ENCODE measurements at regions not wholly inside any gene's neighbourhood (a gene's known extent, or its start where the extent isn't known, plus 50 kb on each side); places are given as distances from the start of the nearest gene placed in this dataset.
"Not testable (repeated sequence)": the region's sequence is repeated elsewhere in the genome, so short reads cannot be mapped to it uniquely, and the experiment has no call there.

DNA sequence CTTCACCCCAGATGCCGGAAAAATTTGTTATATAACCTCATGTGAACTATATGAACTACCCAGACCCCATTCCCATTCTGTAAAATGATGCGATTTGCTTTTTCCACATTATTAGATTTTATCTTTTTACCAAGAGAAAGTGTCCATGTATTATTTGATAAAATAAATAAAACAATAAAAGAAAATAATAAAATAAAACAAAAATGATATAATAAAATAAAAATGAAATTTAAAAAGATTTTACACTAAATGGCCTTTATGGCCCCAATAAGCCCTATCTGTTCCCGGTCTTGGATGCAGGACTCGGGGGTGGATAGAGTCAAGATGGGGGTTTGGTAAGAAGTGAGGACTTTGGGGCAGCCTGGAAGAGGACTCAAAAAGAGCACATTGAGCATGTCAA, 357.2 kb downstream of the MATN1 start:
- H3K4me3 ChIP-seq, result no peak overlapping the region
- ATAC-seq, result no peak
- H3K9me3 ChIP-seq, result no peaks in the 10 kb centered on the region
- H3K36me3 ChIP-seq, result no peaks in the 10 kb centered on the region
- no peaks in the 10 kb centered on the region for H3K4me1 ChIP-seq
- DNase-seq, result no peak
- in situ Hi-C loops (cut with MboI; ENCODE audit: low sequenced_read_pairs in 4 of 4), result loop anchor here in 2 of 4 donors (25.0 kb wide), 2 partner anchors 1104 to 1129 kb away; partner anchors contain the start of genes MECR (in 1 of the 2) and PTPRU (in 1 of the 2)
- no peak for TF ChIP-seq POLR2A (IDR thresholded peaks at IDR 0.05)
- TF ChIP-seq, protein P1, sequence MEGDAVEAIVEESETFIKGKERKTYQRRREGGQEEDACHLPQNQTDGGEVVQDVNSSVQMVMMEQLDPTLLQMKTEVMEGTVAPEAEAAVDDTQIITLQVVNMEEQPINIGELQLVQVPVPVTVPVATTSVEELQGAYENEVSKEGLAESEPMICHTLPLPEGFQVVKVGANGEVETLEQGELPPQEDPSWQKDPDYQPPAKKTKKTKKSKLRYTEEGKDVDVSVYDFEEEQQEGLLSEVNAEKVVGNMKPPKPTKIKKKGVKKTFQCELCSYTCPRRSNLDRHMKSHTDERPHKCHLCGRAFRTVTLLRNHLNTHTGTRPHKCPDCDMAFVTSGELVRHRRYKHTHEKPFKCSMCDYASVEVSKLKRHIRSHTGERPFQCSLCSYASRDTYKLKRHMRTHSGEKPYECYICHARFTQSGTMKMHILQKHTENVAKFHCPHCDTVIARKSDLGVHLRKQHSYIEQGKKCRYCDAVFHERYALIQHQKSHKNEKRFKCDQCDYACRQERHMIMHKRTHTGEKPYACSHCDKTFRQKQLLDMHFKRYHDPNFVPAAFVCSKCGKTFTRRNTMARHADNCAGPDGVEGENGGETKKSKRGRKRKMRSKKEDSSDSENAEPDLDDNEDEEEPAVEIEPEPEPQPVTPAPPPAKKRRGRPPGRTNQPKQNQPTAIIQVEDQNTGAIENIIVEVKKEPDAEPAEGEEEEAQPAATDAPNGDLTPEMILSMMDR (IDR thresholded peaks at IDR 0.05 in 4 of 5, conservative IDR thresholded peaks at IDR 0.05 in 1 of 5), result no peak
- H3K27ac ChIP-seq, result no peak overlapping the region
- no peaks in the 10 kb centered on the region for H3K27me3 ChIP-seq
- intact Hi-C loops (cut with DNase I; ENCODE audit: low total_unique reads), result no loop called here

DNA sequence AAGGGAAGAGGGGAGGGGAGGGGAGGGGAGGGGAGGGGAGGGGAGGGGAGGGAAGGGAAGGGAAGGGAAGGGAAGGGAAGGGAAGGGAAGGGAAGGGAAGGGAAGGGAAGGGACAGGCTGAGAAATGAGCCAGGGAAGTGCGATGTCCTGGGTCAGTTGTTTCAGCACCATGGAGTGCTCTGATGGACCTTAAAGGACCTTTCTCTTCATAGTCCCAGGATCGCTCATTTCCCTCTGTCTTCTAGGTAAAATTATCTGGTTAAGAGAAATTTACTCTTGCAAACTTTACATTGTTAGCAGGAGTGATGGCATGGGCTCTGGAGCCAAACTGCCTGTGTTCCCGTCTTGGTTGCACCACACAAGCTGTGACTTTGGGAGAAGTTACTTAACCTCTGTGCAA, 357.8 kb downstream of the MATN1 start:
- DNase-seq (no peak), ATAC-seq (no peak)
- H3K27ac ChIP-seq, result no peak overlapping the region
- in situ Hi-C loops (cut with MboI; ENCODE audit: low sequenced_read_pairs in 4 of 4) (loop anchor here in 2 of 4 donors (25.0 kb wide), 2 partner anchors 1103 to 1128 kb away; partner anchors contain the start of genes MECR (in 1 of the 2) and PTPRU (in 1 of the 2)), intact Hi-C loops (cut with DNase I; ENCODE audit: low total_unique reads) (no loop called here)
- no peak overlapping the region for H3K4me3 ChIP-seq
- no peaks in the 10 kb centered on the region for H3K36me3 ChIP-seq
- no peaks in the 10 kb centered on the region for H3K4me1 ChIP-seq
- H3K27me3 ChIP-seq, result no peaks in the 10 kb centered on the region
- TF ChIP-seq POLR2A (IDR thresholded peaks at IDR 0.05), result no peak
- TF ChIP-seq, protein P1 (IDR thresholded peaks at IDR 0.05 in 4 of 5, conservative IDR thresholded peaks at IDR 0.05 in 1 of 5), result no peak
- H3K9me3 ChIP-seq, result no peaks in the 10 kb centered on the region

DNA sequence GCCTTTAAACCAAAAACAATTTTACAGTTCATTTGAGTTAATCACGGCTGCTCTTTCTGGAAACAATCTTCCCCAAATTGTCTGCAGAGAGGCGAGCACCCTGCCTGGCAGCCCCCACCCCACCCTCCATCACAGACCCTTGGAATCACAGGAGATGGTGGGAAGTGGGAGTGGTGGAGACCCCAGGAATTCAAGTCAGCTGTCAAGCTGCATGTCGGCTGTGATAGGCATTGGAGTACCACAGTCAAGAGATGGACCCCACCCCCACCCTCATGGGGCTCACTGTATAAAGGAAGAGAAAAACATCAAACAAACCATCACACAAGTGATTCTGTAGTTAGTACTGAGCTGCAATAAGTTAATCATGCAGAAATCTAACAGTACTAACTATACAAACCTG, 360.4 kb downstream of the MATN1 start:
- DNase-seq (no peak), ATAC-seq (no peak)
- H3K9me3 ChIP-seq, result no peaks in the 10 kb centered on the region
- TF ChIP-seq POLR2A (IDR thresholded peaks at IDR 0.05), result no peak
- TF ChIP-seq, protein P1 (IDR thresholded peaks at IDR 0.05 in 4 of 5, conservative IDR thresholded peaks at IDR 0.05 in 1 of 5), result no peak
- H3K27me3 ChIP-seq, result no peaks in the 10 kb centered on the region
- H3K27ac ChIP-seq, result no peak overlapping the region
- in situ Hi-C loops (cut with MboI; ENCODE audit: low sequenced_read_pairs in 4 of 4) (loop anchor here in 2 of 4 donors (25.0 kb wide), 2 partner anchors 1101 to 1126 kb away; partner anchors contain the start of genes MECR (in 1 of the 2) and PTPRU (in 1 of the 2)), intact Hi-C loops (cut with DNase I; ENCODE audit: low total_unique reads) (no loop called here)
- no peaks in the 10 kb centered on the region for H3K4me1 ChIP-seq
- H3K36me3 ChIP-seq, result no peaks in the 10 kb centered on the region
- H3K4me3 ChIP-seq, result no peak overlapping the region

DNA sequence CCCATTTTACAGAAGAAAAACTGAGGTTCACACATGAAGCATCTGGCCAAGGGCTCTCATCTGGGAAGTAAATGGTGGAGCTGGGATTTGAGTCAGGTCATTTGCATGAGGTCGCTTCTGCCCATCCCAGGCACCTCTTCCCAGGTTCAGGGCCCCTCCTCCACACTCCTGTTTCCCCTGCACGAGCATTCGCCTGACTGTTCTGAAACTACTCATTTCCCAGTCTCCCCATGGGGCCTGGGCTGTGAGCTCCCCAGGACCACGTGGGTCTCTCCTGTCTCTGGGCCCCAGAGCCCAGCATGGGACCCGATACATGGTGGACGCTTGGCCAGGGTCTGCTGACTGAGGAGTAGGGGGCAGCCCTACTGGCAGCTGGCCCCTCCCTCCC, 360.8 kb downstream of the MATN1 start:
- Histone ChIP-seq H3K36me3 (no peaks in the 10 kb centered on the region), H3K4me1 (no peaks in the 10 kb centered on the region), H3K27ac (no peak overlapping the region), H3K9me3 (no peaks in the 10 kb centered on the region), H3K27me3 (no peaks in the 10 kb centered on the region), H3K4me3 (no peak overlapping the region)
- in situ Hi-C loops (cut with MboI; ENCODE audit: low sequenced_read_pairs in 4 of 4) (loop anchor here in 2 of 4 donors (25.0 kb wide), 2 partner anchors 1100 to 1125 kb away; partner anchors contain the start of genes MECR (in 1 of the 2) and PTPRU (in 1 of the 2)), intact Hi-C loops (cut with DNase I; ENCODE audit: low total_unique reads) (no loop called here)
- DNase-seq, result no peak
- no peak for ATAC-seq
- no peak for TF ChIP-seq POLR2A (IDR thresholded peaks at IDR 0.05)
- TF ChIP-seq, protein P1 (IDR thresholded peaks at IDR 0.05 in 4 of 5, conservative IDR thresholded peaks at IDR 0.05 in 1 of 5), result no peak

DNA sequence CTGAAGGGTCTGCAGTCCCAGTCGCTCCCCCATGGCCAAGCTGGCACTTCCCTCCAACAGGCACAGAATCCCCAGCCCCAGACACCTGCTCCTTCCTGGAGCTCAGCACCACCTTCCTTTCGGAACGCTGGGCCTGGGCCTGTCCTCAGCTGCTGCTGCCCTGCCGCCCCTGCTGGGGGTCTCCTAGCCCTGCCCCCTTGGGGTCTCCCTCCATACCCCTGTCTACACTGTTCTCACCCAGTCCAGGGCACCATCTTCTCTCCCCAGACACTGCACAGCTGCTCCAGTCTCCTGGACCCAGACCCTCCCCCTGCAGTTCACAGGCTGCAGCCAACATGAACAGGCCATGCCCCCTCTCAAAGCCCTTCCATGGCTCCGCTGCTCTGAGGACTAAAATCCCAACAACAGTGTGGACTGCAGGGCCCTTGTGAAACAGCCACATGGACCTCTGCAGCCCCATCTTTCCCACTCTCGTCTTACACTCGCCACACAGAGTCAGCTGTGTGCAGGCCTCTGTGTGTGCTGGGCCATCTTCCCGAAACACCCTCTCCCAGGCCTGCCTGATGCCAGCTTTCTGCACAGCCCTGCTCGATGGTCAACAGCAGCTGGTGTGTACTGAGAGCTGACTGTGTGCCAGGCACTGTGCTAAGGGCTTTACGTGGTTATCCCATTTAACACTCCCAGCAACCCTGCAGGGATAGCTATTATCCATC, 361.3 kb downstream of the MATN1 start:
- H3K27ac ChIP-seq; H3K4me1 ChIP-seq; H3K4me3 ChIP-seq; intact Hi-C loops (cut with DNase I; ENCODE audit: low total_unique reads); DNase-seq; ATAC-seq; H3K27me3 ChIP-seq; H3K36me3 ChIP-seq; H3K9me3 ChIP-seq: not testable (repeated sequence)
- in situ Hi-C loops (cut with MboI; ENCODE audit: low sequenced_read_pairs in 4 of 4), result loop anchor here in 2 of 4 donors (25.0 kb wide), 2 partner anchors 1100 to 1125 kb away; partner anchors contain the start of genes MECR (in 1 of the 2) and PTPRU (in 1 of the 2)

All from gastrocnemius medialis (tissue), 4 donors.